Myocyte (in vitro differentiated cells): ENCODE measurements at regions not wholly inside any gene's neighbourhood (a gene's known extent, or its start where the extent isn't known, plus 50 kb on each side); places are given as distances from the start of the nearest gene placed in this dataset.

Experiments used
- DNase-seq: peaks from one replicate; pipeline ENCODE4 v3.0.0-alpha.2; 2012; ENCODE audit warnings: low read depth

- no peak for DNase-seq
Measured at GRCh38 chr7:131899271-131900030, 343.0 kb upstream of the PODXL start.

- no peak for DNase-seq
Measured at GRCh38 chr7:131898418-131898817, 342.0 kb upstream of the PODXL start.

- no peak for DNase-seq
Measured at GRCh38 chr7:131897790-131898165, 341.4 kb upstream of the PODXL start.

GRCh38 chr7:131897016-131897789 lies 340.8 kb upstream of the PODXL start:
- no peak for DNase-seq

GRCh38 chr7:131896165-131896863 lies 339.9 kb upstream of the PODXL start:
- no peak for DNase-seq

GRCh38 chr7:131895541-131896164 lies 339.2 kb upstream of the PODXL start:
- DNase-seq = no peak

- DNase-seq = no peak
Measured at GRCh38 chr7:131893631-131894340, 337.4 kb upstream of the PODXL start.

- no peak for DNase-seq
Measured at GRCh38 chr7:131890176-131890575, 333.7 kb upstream of the PODXL start.

GRCh38 chr7:131889572-131890150 lies 333.2 kb upstream of the PODXL start:
- no peak for DNase-seq

GRCh38 chr7:131883769-131884168 lies 327.3 kb upstream of the PODXL start:
- no peak for DNase-seq

- no peak for DNase-seq
Measured at GRCh38 chr7:131883196-131883595, 326.8 kb upstream of the PODXL start.

- no peak for DNase-seq
Measured at GRCh38 chr7:131882321-131882720, 325.9 kb upstream of the PODXL start.

- no peak for DNase-seq
Measured at GRCh38 chr7:131880078-131880477, 323.6 kb upstream of the PODXL start.

- no peak for DNase-seq
Measured at GRCh38 chr7:131879424-131879823, 323.0 kb upstream of the PODXL start.

- DNase-seq = no peak
Measured at GRCh38 chr7:131878777-131879176, 322.3 kb upstream of the PODXL start.

- DNase-seq = no peak
Measured at GRCh38 chr7:131873581-131873980, 317.2 kb upstream of the PODXL start.

- DNase-seq = no peak
Measured at GRCh38 chr7:131869986-131870385, 313.6 kb upstream of the PODXL start.

- DNase-seq = no peak
Measured at GRCh38 chr7:131869169-131869844, 312.9 kb upstream of the PODXL start.

GRCh38 chr7:131867461-131867860 lies 311.0 kb upstream of the PODXL start:
- DNase-seq = no peak

- no peak for DNase-seq
Measured at GRCh38 chr7:131865911-131866310, 309.5 kb upstream of the PODXL start.
